GM12878 (cell line): ENCODE measurements at regions not wholly inside any gene's neighbourhood (a gene's known extent, or its start where the extent isn't known, plus 50 kb on each side); places are given as distances from the start of the nearest gene placed in this dataset.

Experiments
- ATAC-seq: fragments of 200-7000 bp; cut with Tn5 transposase; 3 replicates; pipeline ENCODE4 v1.9.1; 2020; ENCODE audit warnings: mild to moderate bottlenecking, moderate library complexity
- BruUV-seq: library from RNA; stranded (reverse); fragments of 400-500 nt; replicated peaks from 2 replicates; lab custom pipeline; 2021; lab: Mats Ljungman, UMichigan
- CTCF ChIA-PET: fragments of 300-600 bp; sonication (Branson Sonifier 250); formaldehyde crosslinking; extraction: SDS; loops from one replicate; lab custom pipeline; 2021; ENCODE audit warnings: inconsistent platforms; lab: Yijun Ruan, JAX
- POLR2A ChIA-PET: fragments of 350-600 bp; formaldehyde crosslinking; extraction: SDS; loops from one replicate; lab custom pipeline; 2021; ENCODE audit warnings: inconsistent platforms; lab: Charles Lee
- RAD21 ChIA-PET: fragments of 300-600 bp; sonication (Branson Sonifier 250); formaldehyde crosslinking; loops from one replicate; lab custom pipeline; 2023; ENCODE audit warnings: antibody characterized with exemption; ENCODE audit not compliant: unreplicated experiment; lab: Charles Lee
- SMC1A ChIA-PET: fragments of 300-600 bp; sonication (Branson Sonifier 250); formaldehyde crosslinking; loops from one replicate; lab custom pipeline; 2023; ENCODE audit not compliant: unreplicated experiment, uncharacterized antibody; lab: Charles Lee
- DNase-seq: peaks from one replicate; pipeline ENCODE4 v3.0.0-alpha.2; 2011; ENCODE audit warnings: low read depth, low spot score
- FAIRE-seq: peaks from 3 replicates; lab custom pipeline; 2011; peaks lifted over from hg19 to GRCh38; lab: Jason Lieb, UNC
- H2AFZ ChIP-seq: 2 replicates; pipeline ENCODE4 v1.6.0; 2011; ENCODE audit warnings: low read depth, low read length, control low read depth; ENCODE audit not compliant: control insufficient read depth
- H3K27ac ChIP-seq: 2 replicates; pipeline ENCODE4 v1.5.1; 2011; ENCODE audit warnings: control low read depth; ENCODE audit not compliant: control insufficient read depth, insufficient read depth
- H3K27me3 ChIP-seq, 2 experiments: replicated peaks in 1 of 2; 2 replicates each; pipeline versions ENCODE4 v1.6.0 to v1.6.1; 2011; ENCODE audit warnings: low read length in 1 of 2; ENCODE audit not compliant: control insufficient read depth in 2 of 2, insufficient read depth in 2 of 2
- H3K36me3 ChIP-seq, 2 experiments: 2 replicates each; pipeline ENCODE4 v1.5.1; 2011; ENCODE audit warnings: low read length in 1 of 2; ENCODE audit not compliant: control insufficient read depth in 2 of 2, insufficient read depth in 2 of 2
- H3K4me1 ChIP-seq: 2 replicates; pipeline ENCODE4 v1.6.1; 2011; ENCODE audit warnings: mild to moderate bottlenecking, low read length, moderate library complexity, mixed read lengths; ENCODE audit not compliant: control insufficient read depth, insufficient read depth
- H3K4me2 ChIP-seq: 2 replicates; pipeline ENCODE4 v1.6.0; 2011; ENCODE audit warnings: control low read depth; ENCODE audit not compliant: control insufficient read depth, insufficient read depth
- H3K4me3 ChIP-seq: fragments of 200-600 bp; sonication (generic); 2 replicates; pipeline ENCODE4 v1.5.1; 2016
- H3K79me2 ChIP-seq: 2 replicates; pipeline ENCODE4 v1.6.0; 2011; ENCODE audit warnings: low read length; ENCODE audit not compliant: control insufficient read depth, insufficient read depth
- H3K9ac ChIP-seq: 2 replicates; pipeline ENCODE4 v1.8.0; 2011; ENCODE audit warnings: low read length, control low read depth, mixed read lengths; ENCODE audit not compliant: control insufficient read depth, insufficient read depth
- H3K9me3 ChIP-seq: replicated peaks from 3 replicates; pipeline ENCODE4 v1.5.1; 2011; ENCODE audit warnings: mild to moderate bottlenecking, low read length; ENCODE audit not compliant: control insufficient read depth, insufficient read depth
- H4K20me1 ChIP-seq: 2 replicates; pipeline ENCODE4 v1.6.0; 2011; ENCODE audit not compliant: control insufficient read depth, insufficient read depth
- ATF7 ChIP-seq: fragments of 450-650 bp; IDR thresholded peaks from 2 replicates; pipeline ENCODE4 v1.6.1; 2016; ENCODE audit warnings: low read depth, mild to moderate bottlenecking
- BCL11A ChIP-seq: IDR thresholded peaks from 2 replicates; pipeline ENCODE4 v1.6.1; 2011; ENCODE audit warnings: low read depth, low read length
- CBFB ChIP-seq: IDR thresholded peaks from 2 replicates; pipeline ENCODE4 v1.6.1; 2016; ENCODE audit warnings: antibody characterized with exemption, low read depth
- CREB1 ChIP-seq: IDR thresholded peaks from 2 replicates; pipeline ENCODE4 v1.6.1; 2012; ENCODE audit warnings: low read depth, mild to moderate bottlenecking, inconsistent platforms
- EED ChIP-seq: sonication (generic); IDR thresholded peaks from 2 replicates; pipeline ENCODE4 v1.6.1; 2016; ENCODE audit warnings: antibody characterized with exemption, low read depth
- ETV6 ChIP-seq, 2 experiments: fragments of 450-650 bp in 1 of 2; IDR thresholded peaks in 1 of 2; conservative IDR thresholded peaks in 1 of 2; 2 replicates each; pipeline ENCODE4 v1.6.1; 2014; ENCODE audit warnings: antibody characterized with exemption in 1 of 2, borderline replicate concordance in 1 of 2, low read depth in 1 of 2, mild to moderate bottlenecking in 1 of 2, moderate library complexity in 1 of 2
- EZH2 ChIP-seq: IDR thresholded peaks from 2 replicates; pipeline ENCODE4 v1.6.1; 2012; ENCODE audit warnings: low read depth, mild to moderate bottlenecking, control low read depth, inconsistent platforms, low read length, borderline replicate concordance; ENCODE audit not compliant: control insufficient read depth
- GABPA ChIP-seq: IDR thresholded peaks from 2 replicates; pipeline ENCODE4 v1.6.1; 2014; ENCODE audit warnings: antibody characterized with exemption, low read depth, mild to moderate bottlenecking, inconsistent platforms
- HDAC2 ChIP-seq: fragments of 200-600 bp; sonication (generic); IDR thresholded peaks from 2 replicates; pipeline ENCODE4 v1.6.1; 2017
- JUNB ChIP-seq: IDR thresholded peaks from 2 replicates; pipeline ENCODE4 v1.6.1; 2016; ENCODE audit warnings: antibody characterized with exemption, mild to moderate bottlenecking
- MXI1 ChIP-seq: fragments of 150-350 bp; IDR thresholded peaks from 2 replicates; pipeline ENCODE4 v1.6.1; 2011; ENCODE audit warnings: low read depth, mild to moderate bottlenecking, inconsistent platforms, low read length, improper control_type of control experiment
- MYB ChIP-seq: fragments of 150-350 bp; IDR thresholded peaks from 2 replicates; pipeline ENCODE4 v1.6.1; 2014; ENCODE audit warnings: mild to moderate bottlenecking, low read depth, low read length, borderline replicate concordance
- NRF1 ChIP-seq: conservative IDR thresholded peaks from 2 replicates; pipeline ENCODE4 v1.6.1; 2011; ENCODE audit warnings: mild to moderate bottlenecking, low read depth, low read length, improper control_type of control experiment
- PAX5 ChIP-seq: IDR thresholded peaks from 2 replicates; pipeline ENCODE4 v1.6.1; 2011; ENCODE audit warnings: low read depth, low read length, borderline replicate concordance
- SPI1 ChIP-seq: IDR thresholded peaks from 2 replicates; pipeline ENCODE4 v1.6.1; 2011; ENCODE audit warnings: low read depth, mild to moderate bottlenecking, low read length, moderate library complexity, borderline replicate concordance; ENCODE audit not compliant: insufficient read depth
- STAT1 ChIP-seq: fragments of 450-650 bp; conservative IDR thresholded peaks from 2 replicates; pipeline ENCODE4 v1.6.1; 2014; ENCODE audit warnings: antibody characterized with exemption, mild to moderate bottlenecking
- ZBED1 ChIP-seq: IDR thresholded peaks from 2 replicates; pipeline ENCODE4 v1.6.1; 2016; ENCODE audit warnings: borderline replicate concordance
- WGBS: methylation state at CpG from one replicate; pipeline ENCODE4 v1.1.6; 2016; ENCODE audit warnings: low lambda C conversion rate; ENCODE audit not compliant: insufficient replicate concordance, insufficient coverage; ENCODE audit errors: missing lambda C conversion rate; 5-methylcytosine and 5-hydroxymethylcytosine counted together
- in situ Hi-C: fragments of 300-500 bp; cut with MboI; formaldehyde crosslinking; loops from 9 replicates; pipeline ENCODE4 v1.14.3; 2018; ENCODE audit warnings: mixed read lengths
- intact Hi-C: fragments of 100-400 bp; cut with micrococcal nuclease; formaldehyde crosslinking; loops from one replicate; pipeline ENCODE4 v1.14.2; 2022; ENCODE audit not compliant: unreplicated experiment
- TF ChIP-seq, protein P1 (sequence below): IDR thresholded peaks from 2 replicates; pipeline ENCODE4 v1.6.1; 2011; ENCODE audit warnings: mild to moderate bottlenecking, low read depth, low read length, moderate library complexity; ENCODE audit not compliant: insufficient replicate concordance
- TF ChIP-seq, protein P2 (sequence below): fragments of 150-350 bp; IDR thresholded peaks from 2 replicates; pipeline ENCODE4 v1.6.1; 2016; ENCODE audit warnings: low read depth, low read length

DNA sequence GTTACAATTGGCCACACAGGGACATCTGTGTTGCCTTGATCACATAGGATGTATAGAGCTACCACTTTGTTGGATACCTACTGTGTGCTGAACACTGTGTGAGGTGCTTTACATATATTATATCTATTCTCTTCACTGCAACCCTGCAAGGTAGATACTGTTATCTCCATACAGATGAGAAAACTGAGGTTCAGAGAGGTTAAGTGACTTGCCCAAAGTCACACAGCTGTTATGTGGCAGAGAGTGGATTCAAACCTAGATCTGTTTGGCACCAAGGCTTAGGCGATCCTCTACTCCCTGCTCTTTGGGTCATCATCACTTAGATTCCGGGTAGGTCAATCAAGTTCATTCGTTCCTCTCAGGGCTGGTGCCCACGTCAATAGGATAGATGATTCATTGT is 260.5 kb upstream of the IRX3 start:
- WGBS, result 35% methylated on average over 4 of the region's 4 CpGs
- Histone ChIP-seq H3K9me3 (no peaks in the 10 kb centered on the region), H3K9ac (no peak overlapping the region), H3K27ac (no peak overlapping the region), H4K20me1 (no peaks in the 10 kb centered on the region), H3K4me1 (no peaks in the 10 kb centered on the region), H3K27me3 (no peaks in the 10 kb centered on the region), H2AFZ (no peak overlapping the region), H3K4me3 (no peak overlapping the region), H3K36me3 (no peaks in the 10 kb centered on the region), H3K4me2 (no peak overlapping the region), H3K79me2 (no peaks in the 10 kb centered on the region)
- no TSS peak for BruUV-seq
- POLR2A ChIA-PET, result no interaction called here
- intact Hi-C loops, result no loop called here
- SMC1A ChIA-PET, result no interaction called here
- ATAC-seq, result no peak
- FAIRE-seq, result no peak
- RAD21 ChIA-PET, result no interaction called here
- TF ChIP-seq NRF1 (no peak), ETV6 (conservative IDR thresholded peaks at IDR 0.05 in 1 of 2, IDR thresholded peaks at IDR 0.05 in 1 of 2; ENCODE audit: borderline replicate concordance in 1 of 2, low read depth in 1 of 2) (no peak), GABPA (no peak), EZH2 (no peak), MYB (no peak), BCL11A (no peak), CBFB (no peak), ATF7 (no peak), PAX5 (no peak), ZBED1 (no peak), EED (no peak), STAT1 (no peak), CREB1 (no peak), HDAC2 (no peak), JUNB (no peak), SPI1 (no peak), MXI1 (no peak)
- TF ChIP-seq, protein P1, sequence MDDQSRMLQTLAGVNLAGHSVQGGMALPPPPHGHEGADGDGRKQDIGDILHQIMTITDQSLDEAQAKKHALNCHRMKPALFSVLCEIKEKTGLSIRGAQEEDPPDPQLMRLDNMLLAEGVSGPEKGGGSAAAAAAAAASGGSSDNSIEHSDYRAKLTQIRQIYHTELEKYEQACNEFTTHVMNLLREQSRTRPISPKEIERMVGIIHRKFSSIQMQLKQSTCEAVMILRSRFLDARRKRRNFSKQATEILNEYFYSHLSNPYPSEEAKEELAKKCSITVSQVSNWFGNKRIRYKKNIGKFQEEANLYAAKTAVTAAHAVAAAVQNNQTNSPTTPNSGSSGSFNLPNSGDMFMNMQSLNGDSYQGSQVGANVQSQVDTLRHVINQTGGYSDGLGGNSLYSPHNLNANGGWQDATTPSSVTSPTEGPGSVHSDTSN, result no peak
- TF ChIP-seq, protein P2, sequence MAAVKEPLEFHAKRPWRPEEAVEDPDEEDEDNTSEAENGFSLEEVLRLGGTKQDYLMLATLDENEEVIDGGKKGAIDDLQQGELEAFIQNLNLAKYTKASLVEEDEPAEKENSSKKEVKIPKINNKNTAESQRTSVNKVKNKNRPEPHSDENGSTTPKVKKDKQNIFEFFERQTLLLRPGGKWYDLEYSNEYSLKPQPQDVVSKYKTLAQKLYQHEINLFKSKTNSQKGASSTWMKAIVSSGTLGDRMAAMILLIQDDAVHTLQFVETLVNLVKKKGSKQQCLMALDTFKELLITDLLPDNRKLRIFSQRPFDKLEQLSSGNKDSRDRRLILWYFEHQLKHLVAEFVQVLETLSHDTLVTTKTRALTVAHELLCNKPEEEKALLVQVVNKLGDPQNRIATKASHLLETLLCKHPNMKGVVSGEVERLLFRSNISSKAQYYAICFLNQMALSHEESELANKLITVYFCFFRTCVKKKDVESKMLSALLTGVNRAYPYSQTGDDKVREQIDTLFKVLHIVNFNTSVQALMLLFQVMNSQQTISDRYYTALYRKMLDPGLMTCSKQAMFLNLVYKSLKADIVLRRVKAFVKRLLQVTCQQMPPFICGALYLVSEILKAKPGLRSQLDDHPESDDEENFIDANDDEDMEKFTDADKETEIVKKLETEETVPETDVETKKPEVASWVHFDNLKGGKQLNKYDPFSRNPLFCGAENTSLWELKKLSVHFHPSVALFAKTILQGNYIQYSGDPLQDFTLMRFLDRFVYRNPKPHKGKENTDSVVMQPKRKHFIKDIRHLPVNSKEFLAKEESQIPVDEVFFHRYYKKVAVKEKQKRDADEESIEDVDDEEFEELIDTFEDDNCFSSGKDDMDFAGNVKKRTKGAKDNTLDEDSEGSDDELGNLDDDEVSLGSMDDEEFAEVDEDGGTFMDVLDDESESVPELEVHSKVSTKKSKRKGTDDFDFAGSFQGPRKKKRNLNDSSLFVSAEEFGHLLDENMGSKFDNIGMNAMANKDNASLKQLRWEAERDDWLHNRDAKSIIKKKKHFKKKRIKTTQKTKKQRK, result no peak
- CTCF ChIA-PET, result no interaction called here
- in situ Hi-C loops, result no loop called here
- no peak for DNase-seq
